ENCODE measurements at regions not wholly inside any gene's neighbourhood (a gene's known extent, or its start where the extent isn't known, plus 50 kb on each side); places are given as distances from the start of the nearest gene placed in this dataset.
A peak's percentile ranks its signal among the peaks of the same experiment; 100 is the strongest.

GRCh38 chr14:22388669-22389595 lies 200.1 kb downstream of the DAD1 start (continued):
- TF ChIP-seq MAFK (IDR thresholded peaks at IDR 0.05; ENCODE audit: low read depth, low read length) = no peak
- TF ChIP-seq POLR2A (IDR thresholded peaks at IDR 0.05; ENCODE audit: low read depth, low read length) = no peak

GRCh38 chr14:22387776-22388241 lies 201.2 kb downstream of the DAD1 start:
- no peak overlapping the region for H3K23ac ChIP-seq (ENCODE audit: low read depth, low read length)
- H3K4me2 ChIP-seq (ENCODE audit: low read depth, low read length) = no peak overlapping the region; the same call in 1 of the 2 replicates
- H4K20me1 ChIP-seq (ENCODE audit: insufficient read depth, low read length) = no peaks in the 10 kb centered on the region
- BruUV-seq (replicated peaks) = no TSS peak
- intact Hi-C loops (cut with micrococcal nuclease) (loop anchor here (1.0 to 10.0 kb wide), 7 partner anchors 85 to 594 kb away; partner anchors contain the start of gene AJUBA), dilution Hi-C loops (cut with HindIII; ENCODE audit: low sequenced_read_pairs, unreplicated experiment) (no loop called here), in situ Hi-C loops (cut with MboI; ENCODE audit: low sequenced_read_pairs) (loop anchor here (25.0 kb wide), 1 partner anchor 474 kb away; the partner anchor contains the start of gene LRP10)
- H2AFZ ChIP-seq (replicated peaks; ENCODE audit: low read length, poor library complexity) = peak overlapping the region; percentile 76
- no peak overlapping the region for H2BK20ac ChIP-seq (ENCODE audit: low read depth, low read length)
- H3K9me1 ChIP-seq (ENCODE audit: insufficient read depth, low read length) = no peaks in the 10 kb centered on the region
- H4K91ac ChIP-seq (ENCODE audit: insufficient read depth, low read depth, low read length) = no peak overlapping the region
- H3K9ac ChIP-seq (ENCODE audit: low read depth, low read length) = no peak overlapping the region
- H2BK120ac ChIP-seq (ENCODE audit: low read depth, low read length) = no peak overlapping the region
- TF ChIP-seq ELK1 (IDR thresholded peaks at IDR 0.05; ENCODE audit: borderline replicate concordance, low read depth, low read length) = no peak
- no peak overlapping the region for H2BK5ac ChIP-seq (ENCODE audit: low read depth, low read length, poor library complexity, severe bottlenecking)
- no peak overlapping the region for H2BK15ac ChIP-seq (ENCODE audit: low read depth, low read length)
- H3K79me1 ChIP-seq (ENCODE audit: low read depth in 1 of 2, low read length in 2 of 2) = no peaks in the 10 kb centered on the region
- no peaks in the 10 kb centered on the region; the same call in 1 of the 2 replicates for H3K4me1 ChIP-seq (ENCODE audit: control insufficient read depth, insufficient read depth, low read length)
- no peak overlapping the region for H2AK5ac ChIP-seq (ENCODE audit: low read depth, low read length)
- POLR2A ChIA-PET (ENCODE audit: unreplicated experiment) = no interaction called here
- peak overlapping the region; percentile 81 for H2AK9ac ChIP-seq (replicated peaks; ENCODE audit: low read depth, low read length, poor library complexity)
- peaks cover 11% of the 10 kb centered on the region for H3K27me3 ChIP-seq (ENCODE audit: control insufficient read depth, insufficient read depth, low read length)
- H3K4ac ChIP-seq (ENCODE audit: low read depth, low read length) = no peak overlapping the region
- no peak overlapping the region; a peak in 1 of 4 replicates for H4K8ac ChIP-seq (ENCODE audit: low read depth in 2 of 2, low read length in 2 of 2)
- H4K5ac ChIP-seq (ENCODE audit: low read depth, low read length) = no peak overlapping the region
- 40% methylated on average over 4 of the region's 11 CpGs; no CpG with 5 or more reads in 1 of the 2 experiments for WGBS, 2 experiments (ENCODE audit: extremely low coverage in 2 of 2, insufficient read length in 1 of 2)
- H3K14ac ChIP-seq (replicated peaks; ENCODE audit: low read depth, low read length) = no peak overlapping the region
- CTCF ChIA-PET = interaction anchor here (0.6 kb wide), 1 partner anchor 1469 kb away, joined by 6 read pairs; no protein-coding TSS in a partner anchor
- H3K27ac ChIP-seq (ENCODE audit: insufficient read depth, low read length) = no peak overlapping the region
- no peak overlapping the region for H3K4me3 ChIP-seq (ENCODE audit: insufficient read depth, low read depth, low read length)
- H3K36me3 ChIP-seq (ENCODE audit: control insufficient read depth, insufficient read depth, low read length) = no peaks in the 10 kb centered on the region
- H3K56ac ChIP-seq (ENCODE audit: extremely low read depth, insufficient read depth, low read length) = no peak overlapping the region
- DNase-seq = no peak
- no peaks in the 10 kb centered on the region for H3K9me3 ChIP-seq (ENCODE audit: control insufficient read depth, insufficient read depth, low read length)
- ATAC-seq (ENCODE audit: low read depth) = no peak
- no peak overlapping the region for H3K18ac ChIP-seq (ENCODE audit: low read depth, low read length)

Data from IMR-90 (cell line).